Mammary epithelial cell (primary cell): ENCODE measurements at regions not wholly inside any gene's neighbourhood (a gene's known extent, or its start where the extent isn't known, plus 50 kb on each side); places are given as distances from the start of the nearest gene placed in this dataset.

Experiments
- CTCF ChIP-seq, 2 donors: IDR thresholded peaks in 1 of 2; conservative IDR thresholded peaks in 1 of 2; 2 replicates each; pipeline ENCODE4 v1.5.1; 2011 to 2012; ENCODE audit warnings: inconsistent platforms in 2 of 2, low read length in 2 of 2, mild to moderate bottlenecking in 2 of 2, control low read depth in 1 of 2, low read depth in 1 of 2; ENCODE audit not compliant: insufficient read depth in 1 of 2; ENCODE audit errors: extremely low read depth in 1 of 2
- EZH2 ChIP-seq: IDR thresholded peaks from 2 replicates; pipeline ENCODE4 v1.6.1; 2012; ENCODE audit warnings: low read length, inconsistent platforms, borderline replicate concordance

GRCh38 chr4:42342459-42342858, 54.8 kb upstream of the SHISA3 start:
- TF ChIP-seq CTCF (conservative IDR thresholded peaks at IDR 0.05 in 1 of 2, IDR thresholded peaks at IDR 0.05 in 1 of 2; ENCODE audit: extremely low read depth in 1 of 2, insufficient read depth in 1 of 2, low read depth in 1 of 2, low read length in 2 of 2), result no peak
- TF ChIP-seq EZH2, result no peak
